H9 (cell line): ENCODE measurements at regions not wholly inside any gene's neighbourhood (a gene's known extent, or its start where the extent isn't known, plus 50 kb on each side); places are given as distances from the start of the nearest gene placed in this dataset.

Experiments used
- DNase-seq: peaks from one replicate; pipeline ENCODE4 v3.0.0-alpha.2; 2017
- H2AFZ ChIP-seq: one replicate; pipeline ENCODE4 v1.6.1; 2013; ENCODE audit warnings: mild to moderate bottlenecking, low read length, control low read depth, moderate library complexity
- H2AK5ac ChIP-seq: 2 replicates; pipeline ENCODE4 v1.6.1; 2013; ENCODE audit warnings: low read length, control low read depth, mixed read lengths; ENCODE audit not compliant: insufficient read length
- H2BK120ac ChIP-seq: one replicate; pipeline ENCODE4 v1.6.1; 2013; ENCODE audit warnings: low read depth, mild to moderate bottlenecking, low read length, control low read depth, inconsistent platforms; ENCODE audit not compliant: poor library complexity, severe bottlenecking
- H2BK12ac ChIP-seq: 2 replicates; pipeline ENCODE4 v1.6.1; 2013; ENCODE audit warnings: low read length, control low read depth, mixed read lengths, low read depth; ENCODE audit not compliant: insufficient read length
- H2BK15ac ChIP-seq: 2 replicates; pipeline ENCODE4 v1.6.1; 2013; ENCODE audit warnings: low read depth, low read length, control low read depth
- H2BK20ac ChIP-seq: one replicate; pipeline ENCODE4 v1.6.1; 2013; ENCODE audit warnings: low read depth, mild to moderate bottlenecking, low read length, control low read depth, inconsistent platforms; ENCODE audit not compliant: poor library complexity, severe bottlenecking
- H2BK5ac ChIP-seq: 2 replicates; pipeline ENCODE4 v1.6.1; 2013; ENCODE audit warnings: low read length, control low read depth, mixed read lengths; ENCODE audit not compliant: insufficient read length
- H3K14ac ChIP-seq: 2 replicates; pipeline ENCODE4 v1.6.1; 2013; ENCODE audit warnings: low read length, control low read depth; ENCODE audit not compliant: insufficient read depth
- H3K18ac ChIP-seq: 2 replicates; pipeline ENCODE4 v1.6.1; 2013; ENCODE audit warnings: low read depth, mild to moderate bottlenecking, mixed read lengths, low read length, control low read depth; ENCODE audit not compliant: insufficient read length
- H3K23ac ChIP-seq: 2 replicates; pipeline ENCODE4 v1.6.1; 2013; ENCODE audit warnings: low read length, control low read depth, mixed read lengths, low read depth; ENCODE audit not compliant: insufficient read length
- H3K23me2 ChIP-seq: 2 replicates; pipeline ENCODE4 v1.6.1; 2013; ENCODE audit warnings: low read depth, mild to moderate bottlenecking, mixed read lengths, low read length, control low read depth; ENCODE audit not compliant: insufficient read length, poor library complexity, severe bottlenecking
- H3K27ac ChIP-seq: 2 replicates; pipeline ENCODE4 v1.5.1; 2013; ENCODE audit warnings: low read length, control low read depth, mixed read lengths, low read depth; ENCODE audit not compliant: insufficient read length
- H3K27me3 ChIP-seq: 2 replicates; pipeline ENCODE4 v1.6.1; 2013; ENCODE audit warnings: low read length, control low read depth, inconsistent platforms; ENCODE audit not compliant: insufficient read depth
- H3K4ac ChIP-seq: 2 replicates; pipeline ENCODE4 v1.6.1; 2013; ENCODE audit warnings: low read depth, mild to moderate bottlenecking, control low read depth, inconsistent platforms, low read length, moderate library complexity
- H3K4me1 ChIP-seq: 2 replicates; pipeline ENCODE4 v1.6.1; 2013; ENCODE audit warnings: low read length, control low read depth, inconsistent platforms; ENCODE audit not compliant: insufficient read depth
- H3K4me2 ChIP-seq: 2 replicates; pipeline ENCODE4 v1.6.1; 2013; ENCODE audit warnings: low read length, control low read depth, mixed read lengths; ENCODE audit not compliant: insufficient read length, insufficient read depth
- H3K56ac ChIP-seq: 2 replicates; pipeline ENCODE4 v1.6.1; 2013; ENCODE audit warnings: low read depth, mild to moderate bottlenecking, mixed read lengths, low read length, control low read depth; ENCODE audit not compliant: insufficient read length
- H3K79me1 ChIP-seq: 2 replicates; pipeline ENCODE4 v1.6.1; 2013; ENCODE audit warnings: low read depth, mild to moderate bottlenecking, moderate library complexity, low read length, control low read depth, inconsistent platforms; ENCODE audit not compliant: insufficient read depth, poor library complexity, severe bottlenecking
- H3K79me2 ChIP-seq: 2 replicates; pipeline ENCODE4 v1.6.1; 2013; ENCODE audit warnings: low read length, control low read depth, inconsistent platforms; ENCODE audit not compliant: insufficient read depth
- H3K9ac ChIP-seq: 2 replicates; pipeline ENCODE4 v1.6.1; 2013; ENCODE audit warnings: low read length, control low read depth, mixed read lengths; ENCODE audit not compliant: insufficient read length; ENCODE audit errors: extremely low read depth
- H3K9me3 ChIP-seq: one replicate; pipeline ENCODE4 v1.6.1; 2013; ENCODE audit warnings: low read depth, low read length, inconsistent platforms; ENCODE audit not compliant: control insufficient read depth
- H3T11ph ChIP-seq: one replicate; pipeline ENCODE4 v1.6.1; 2013; ENCODE audit warnings: mild to moderate bottlenecking, low read length, control low read depth, inconsistent platforms
- H4K20me1 ChIP-seq: one replicate; pipeline ENCODE4 v1.6.1; 2013; ENCODE audit not compliant: control insufficient read depth, insufficient read length, insufficient read depth
- H4K5ac ChIP-seq: 2 replicates; pipeline ENCODE4 v1.6.1; 2013; ENCODE audit warnings: low read depth, mild to moderate bottlenecking, mixed read lengths, low read length, control low read depth; ENCODE audit not compliant: insufficient read length
- H4K8ac ChIP-seq: replicated peaks from 2 replicates; pipeline ENCODE4 v1.6.1; 2013; ENCODE audit warnings: low read length, control low read depth, mixed read lengths, low read depth; ENCODE audit not compliant: insufficient read length
- H4K91ac ChIP-seq: 2 replicates; pipeline ENCODE4 v1.6.1; 2013; ENCODE audit warnings: low read depth, mild to moderate bottlenecking, moderate library complexity, mixed read lengths, low read length, control low read depth; ENCODE audit not compliant: insufficient read length
- H3K27ac Mint-ChIP-seq, 3 experiments: 2 replicates in 2 of 3; 3 replicates in 1 of 3; pipeline ENCODE4 v1.8.0; 2020 to 2021; ENCODE audit warnings: mixed read lengths in 3 of 3, mild to moderate bottlenecking in 1 of 3, moderate library complexity in 1 of 3
- H3K27me3 Mint-ChIP-seq: 2 replicates; pipeline ENCODE4 v1.8.0; 2021; ENCODE audit warnings: low read depth, mild to moderate bottlenecking, moderate library complexity, mixed read lengths
- H3K36me3 Mint-ChIP-seq, 3 experiments: 2 replicates in 2 of 3; 3 replicates in 1 of 3; pipeline ENCODE4 v1.8.0; 2020 to 2021; ENCODE audit warnings: low read depth in 3 of 3, mixed read lengths in 3 of 3; ENCODE audit not compliant: insufficient read depth in 1 of 3
- H3K4me1 Mint-ChIP-seq, 2 experiments: 2 replicates each; pipeline ENCODE4 v1.8.0; 2020; ENCODE audit warnings: mixed read lengths in 2 of 2
- H3K4me3 Mint-ChIP-seq, 2 experiments: 2 replicates in 1 of 2; 3 replicates in 1 of 2; pipeline ENCODE4 v1.8.0; 2020 to 2021; ENCODE audit warnings: mild to moderate bottlenecking in 2 of 2, mixed read lengths in 2 of 2, moderate library complexity in 1 of 2
- H3K9me3 Mint-ChIP-seq, 2 experiments: 2 replicates in 1 of 2; 3 replicates in 1 of 2; pipeline ENCODE4 v1.8.0; 2020; ENCODE audit warnings: mild to moderate bottlenecking in 2 of 2, mixed read lengths in 2 of 2, moderate library complexity in 1 of 2
- CTCF ChIP-seq: fragments of 200-600 bp; sonication (generic); conservative IDR thresholded peaks from 3 replicates; pipeline ENCODE4 v1.8.0; 2021; ENCODE audit warnings: antibody characterized with exemption, mild to moderate bottlenecking
- WGBS: extraction: QIAGEN DNeasy Blood & Tissue Kit; methylation state at CpG from one replicate; pipeline ENCODE4 v1.1.7; 2013; ENCODE audit warnings: missing lambda C conversion rate, low lambda C conversion rate, mixed read lengths; ENCODE audit not compliant: insufficient read length; ENCODE audit errors: extremely low coverage; 5-methylcytosine and 5-hydroxymethylcytosine counted together

- Histone ChIP-seq H2AK5ac (no peak overlapping the region), H3K9ac (no peak overlapping the region), H2BK15ac (no peak overlapping the region), H3K4me2 (no peak overlapping the region), H2BK5ac (no peak overlapping the region), H2BK20ac (no peak overlapping the region), H3K23ac (no peak overlapping the region), H3K27me3 (no peaks in the 10 kb centered on the region), H2AFZ (no peak overlapping the region), H4K5ac (no peak overlapping the region), H3K27ac (no peak overlapping the region), H3K79me2 (no peaks in the 10 kb centered on the region), H3K14ac (no peak overlapping the region), H2BK120ac (no peak overlapping the region), H3K18ac (no peak overlapping the region), H3K4me1 (no peaks in the 10 kb centered on the region; the same call in 1 of the 2 replicates), H4K91ac (no peak overlapping the region), H4K20me1 (no peaks in the 10 kb centered on the region), H4K8ac (no peak overlapping the region), H3K9me3 (no peaks in the 10 kb centered on the region), H3T11ph (no peak overlapping the region), H3K56ac (no peak overlapping the region), H3K23me2 (no peaks in the 10 kb centered on the region), H3K4ac (no peak overlapping the region), H3K79me1 (no peaks in the 10 kb centered on the region), H2BK12ac (no peak overlapping the region)
- no peaks in the 10 kb centered on the region for H3K36me3 Mint-ChIP-seq
- H3K27me3 Mint-ChIP-seq = no peaks in the 10 kb centered on the region
- no CpG with 5 or more reads among the region's 2 CpGs for WGBS
- TF ChIP-seq CTCF = no peak
- H3K9me3 Mint-ChIP-seq = no peaks in the 10 kb centered on the region
- H3K4me3 Mint-ChIP-seq = no peak overlapping the region
- no peak overlapping the region for H3K27ac Mint-ChIP-seq
- H3K4me1 Mint-ChIP-seq = peaks cover 7 to 9% of the 10 kb centered on the region in 2 experiments
- DNase-seq = no peak
Observed at GRCh38 chr18:59967878-59968277, 68.1 kb downstream of the PMAIP1 start.
